ENCODE measurements at regions not wholly inside any gene's neighbourhood (a gene's known extent, or its start where the extent isn't known, plus 50 kb on each side); places are given as distances from the start of the nearest gene placed in this dataset.

DNA sequence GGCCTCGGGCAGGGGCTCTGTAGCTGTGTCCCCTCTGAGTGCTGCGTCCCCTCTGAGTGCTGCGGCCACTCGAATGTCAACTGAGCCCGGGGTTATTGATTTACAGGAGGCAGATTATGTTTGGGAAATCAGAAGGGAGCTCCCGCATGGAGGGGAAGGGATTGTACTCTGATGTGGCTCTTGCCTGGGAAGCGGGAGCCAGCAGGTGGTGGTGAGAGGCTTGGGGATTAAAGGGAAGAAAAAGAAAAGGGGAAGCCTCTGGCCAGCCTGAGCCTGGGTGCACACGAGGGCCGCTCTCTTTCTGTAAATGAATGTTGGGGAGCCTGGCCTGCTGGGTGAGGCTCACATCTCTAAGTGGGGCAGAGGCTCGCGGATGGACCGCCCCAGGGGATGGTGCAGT lies 143.7 kb downstream of the AACS start:
- 61% methylated on average over 12 of the region's 12 CpGs; no CpG with 5 or more reads in 1 of the 2 experiments for WGBS, 2 experiments (ENCODE audit: extremely low coverage in 1 of 2, insufficient coverage in 1 of 2, insufficient read length in 1 of 2, insufficient replicate concordance in 2 of 2, low coverage in 1 of 2, low lambda C conversion rate in 2 of 2, missing lambda C conversion rate in 1 of 2)
- H3K14ac ChIP-seq (ENCODE audit: insufficient read length): no peak overlapping the region

More for the DNA sequence above, 143.7 kb downstream of the AACS start:
- Histone ChIP-seq H2BK20ac (ENCODE audit: low read length) (0 out of 2 replicates have a peak overlapping the region, but pooled peaks have one; percentile 61), H4K5ac (ENCODE audit: insufficient read length, low read depth, low read length) (no peak overlapping the region), H3K27ac (ENCODE audit: low read depth, low read length) (0 out of 2 replicates have a peak overlapping the region, but pooled peaks have one; percentile 35), H3K18ac (ENCODE audit: extremely low read depth, low read length) (peak overlapping the region; percentile 93), H2BK15ac (ENCODE audit: low read length) (peak overlapping the region; percentile 46; the same call in 1 of the 2 replicates), H3K27me3 (replicated peaks in 1 of 4; ENCODE audit: control insufficient read depth in 3 of 4, extremely low read depth in 1 of 4, insufficient read depth in 3 of 4, low read length in 3 of 4) (no peaks in the 10 kb centered on the region), H3K9ac (replicated peaks in 1 of 4; ENCODE audit: extremely low read depth in 1 of 4, low read depth in 3 of 4, low read length in 3 of 4) (no peak overlapping the region), H3K4me3 (ENCODE audit: extremely low read depth in 1 of 4, insufficient read depth in 2 of 4, low read depth in 3 of 4, low read length in 4 of 4) (no peak overlapping the region), H3K79me2 (ENCODE audit: control insufficient read depth in 1 of 2, insufficient read depth in 2 of 2, low read length in 2 of 2) (peaks cover 0 to 91% of the 10 kb centered on the region in 2 experiments; a peak in 3 of 4 replicates), H2BK120ac (replicated peaks; ENCODE audit: low read depth, low read length) (no peak overlapping the region), H4K91ac (replicated peaks; ENCODE audit: insufficient read length, low read length) (peak overlapping the region; percentile 44), H3K4me2 (ENCODE audit: insufficient read depth in 1 of 2, low read depth in 2 of 2, low read length in 2 of 2) (peak overlapping the region; percentile 30 to 44), H2AFZ (ENCODE audit: low read length) (no peak overlapping the region), H2BK12ac (ENCODE audit: low read depth, low read length) (0 out of 2 replicates have a peak overlapping the region, but pooled peaks have one; percentile 75), H4K8ac (ENCODE audit: extremely low read depth, insufficient read depth, low read length) (peak overlapping the region; percentile 71; the same call in 1 of the 2 replicates), H3K36me3 (ENCODE audit: control insufficient read depth in 2 of 4, insufficient read depth in 4 of 4, low read length in 3 of 4) (no peaks in the 10 kb centered on the region), H2AK5ac (ENCODE audit: low read depth, low read length) (0 out of 2 replicates have a peak overlapping the region, but pooled peaks have one; percentile 65), H3K23ac (ENCODE audit: insufficient read length) (no peak overlapping the region), H3K9me3 (ENCODE audit: insufficient read depth in 2 of 2, low read depth in 1 of 2, low read length in 1 of 2) (no peaks in the 10 kb centered on the region), H3K79me1 (ENCODE audit: low read depth, low read length) (peaks cover 17% of the 10 kb centered on the region), H2BK5ac (ENCODE audit: low read depth, low read length) (peak overlapping the region; percentile 85; the same call in 1 of the 2 replicates), H3K4ac (replicated peaks; ENCODE audit: insufficient read length, low read depth, low read length) (peak overlapping the region; percentile 36), H3K4me1 (replicated peaks in 1 of 4; ENCODE audit: control insufficient read depth in 3 of 4, insufficient read depth in 4 of 4, low read length in 3 of 4) (peaks cover 6 to 21% (median 12%) of the 10 kb centered on the region in 4 experiments), H3K23me2 (ENCODE audit: low read depth, low read length) (no peaks in the 10 kb centered on the region), H3K56ac (replicated peaks; ENCODE audit: insufficient read length, low read depth, low read length) (no peak overlapping the region), H4K20me1 (replicated peaks in 1 of 2; ENCODE audit: control insufficient read depth in 1 of 2, insufficient read depth in 2 of 2, low read length in 2 of 2) (peaks cover 16 to 34% of the 10 kb centered on the region in 2 experiments)
- no peak for TF ChIP-seq USF2 (IDR thresholded peaks at IDR 0.05; ENCODE audit: low read length)
- TF ChIP-seq POU5F1 (IDR thresholded peaks at IDR 0.05; ENCODE audit: low read depth, low read length): no peak
- TF ChIP-seq, protein P1, sequence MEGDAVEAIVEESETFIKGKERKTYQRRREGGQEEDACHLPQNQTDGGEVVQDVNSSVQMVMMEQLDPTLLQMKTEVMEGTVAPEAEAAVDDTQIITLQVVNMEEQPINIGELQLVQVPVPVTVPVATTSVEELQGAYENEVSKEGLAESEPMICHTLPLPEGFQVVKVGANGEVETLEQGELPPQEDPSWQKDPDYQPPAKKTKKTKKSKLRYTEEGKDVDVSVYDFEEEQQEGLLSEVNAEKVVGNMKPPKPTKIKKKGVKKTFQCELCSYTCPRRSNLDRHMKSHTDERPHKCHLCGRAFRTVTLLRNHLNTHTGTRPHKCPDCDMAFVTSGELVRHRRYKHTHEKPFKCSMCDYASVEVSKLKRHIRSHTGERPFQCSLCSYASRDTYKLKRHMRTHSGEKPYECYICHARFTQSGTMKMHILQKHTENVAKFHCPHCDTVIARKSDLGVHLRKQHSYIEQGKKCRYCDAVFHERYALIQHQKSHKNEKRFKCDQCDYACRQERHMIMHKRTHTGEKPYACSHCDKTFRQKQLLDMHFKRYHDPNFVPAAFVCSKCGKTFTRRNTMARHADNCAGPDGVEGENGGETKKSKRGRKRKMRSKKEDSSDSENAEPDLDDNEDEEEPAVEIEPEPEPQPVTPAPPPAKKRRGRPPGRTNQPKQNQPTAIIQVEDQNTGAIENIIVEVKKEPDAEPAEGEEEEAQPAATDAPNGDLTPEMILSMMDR (IDR thresholded peaks at IDR 0.05; ENCODE audit: control extremely low read depth in 1 of 3, insufficient read depth in 1 of 3, low read depth in 1 of 3, low read length in 3 of 3): no peak
- TF ChIP-seq SIN3A (conservative IDR thresholded peaks at IDR 0.05 in 1 of 2, IDR thresholded peaks at IDR 0.05 in 1 of 2; ENCODE audit: low read depth in 1 of 2, low read length in 2 of 2): no peak
- TF ChIP-seq KDM1A (IDR thresholded peaks at IDR 0.05; ENCODE audit: borderline replicate concordance, low read length): no peak
- no peak for TF ChIP-seq MAX (IDR thresholded peaks at IDR 0.05)
- no peak for TF ChIP-seq JUND (IDR thresholded peaks at IDR 0.05; ENCODE audit: low read length)
- no peak for TF ChIP-seq CHD1 (IDR thresholded peaks at IDR 0.05; ENCODE audit: low read depth, low read length)
- no peak for FAIRE-seq
- CTCF ChIA-PET (ENCODE audit: partially characterized antibody): interaction anchor here (0.6 to 2.7 kb wide), 7 partner anchors 8 to 1160 kb away, joined by 3 to 21 read pairs (median 3); no protein-coding TSS in a partner anchor
- POLR2A ChIA-PET (ENCODE audit: partially characterized antibody): interaction anchor here (0.8 to 1.5 kb wide), 2 partner anchors 11 to 19 kb away, joined by 4 to 7 read pairs; no protein-coding TSS in a partner anchor
- DNase-seq (ENCODE audit: low read depth in 1 of 2, low spot score in 2 of 2): no peak
